Neural progenitor cell (in vitro differentiated cells): ENCODE measurements at regions not wholly inside any gene's neighbourhood (a gene's known extent, or its start where the extent isn't known, plus 50 kb on each side); places are given as distances from the start of the nearest gene placed in this dataset.
A peak's percentile ranks its signal among the peaks of the same experiment; 100 is the strongest.

Source experiments
- DNase-seq: peaks from one replicate; pipeline ENCODE4 v3.0.0-alpha.2; 2016; ENCODE audit warnings: low spot score
- H2AFZ ChIP-seq: fragments of 200-600 bp; sonication (generic); replicated peaks from 2 replicates; pipeline ENCODE4 v1.6.1; 2016; ENCODE audit warnings: antibody characterized with exemption
- H3F3A ChIP-seq: fragments of 200-600 bp; sonication (generic); 2 replicates; pipeline ENCODE4 v1.6.1; 2016; ENCODE audit warnings: antibody characterized with exemption, low read depth
- H3K27ac ChIP-seq: fragments of 200-600 bp; sonication (generic); 2 replicates; pipeline ENCODE4 v1.5.1; 2016; ENCODE audit warnings: mild to moderate bottlenecking
- H3K27me3 ChIP-seq: fragments of 200-600 bp; sonication (generic); 2 replicates; pipeline ENCODE4 v1.6.1; 2016; ENCODE audit warnings: mild to moderate bottlenecking, moderate library complexity
- H3K36me3 ChIP-seq: fragments of 200-600 bp; sonication (generic); 2 replicates; pipeline ENCODE4 v1.5.1; 2016
- H3K4me1 ChIP-seq: fragments of 200-600 bp; sonication (generic); 2 replicates; pipeline ENCODE4 v1.6.1; 2016; ENCODE audit warnings: mixed run types
- H3K4me2 ChIP-seq: fragments of 200-600 bp; sonication (generic); 2 replicates; pipeline ENCODE4 v1.6.1; 2016
- H3K4me3 ChIP-seq: fragments of 200-600 bp; sonication (generic); 2 replicates; pipeline ENCODE4 v1.5.1; 2016
- H3K79me2 ChIP-seq: fragments of 200-600 bp; sonication (generic); 2 replicates; pipeline ENCODE4 v1.6.1; 2016; ENCODE audit warnings: low read depth
- H3K9ac ChIP-seq: fragments of 200-600 bp; sonication (generic); 2 replicates; pipeline ENCODE4 v1.6.1; 2016
- H3K9me3 ChIP-seq: fragments of 200-600 bp; sonication (generic); 2 replicates; pipeline ENCODE4 v1.5.1; 2016; ENCODE audit warnings: low read depth
- H4K20me1 ChIP-seq: fragments of 200-600 bp; sonication (generic); 2 replicates; pipeline ENCODE4 v1.6.1; 2016; ENCODE audit warnings: low read depth
- H3K27ac Mint-ChIP-seq: 3 replicates; pipeline ENCODE4 v1.8.0; 2021; ENCODE audit warnings: mixed read lengths
- H3K27me3 Mint-ChIP-seq: 2 replicates; pipeline ENCODE4 v1.8.0; 2022; ENCODE audit warnings: low read depth, mild to moderate bottlenecking, inconsistent platforms, moderate library complexity, mixed read lengths; ENCODE audit not compliant: insufficient read depth
- H3K36me3 Mint-ChIP-seq: 3 replicates; pipeline ENCODE4 v1.8.0; 2021; ENCODE audit warnings: mixed read lengths
- H3K4me1 Mint-ChIP-seq: 3 replicates; pipeline ENCODE4 v1.8.0; 2021; ENCODE audit warnings: mixed read lengths
- H3K4me3 Mint-ChIP-seq: 3 replicates; pipeline ENCODE4 v1.8.0; 2021; ENCODE audit warnings: mild to moderate bottlenecking, moderate library complexity, mixed read lengths
- H3K9me3 Mint-ChIP-seq: 3 replicates; pipeline ENCODE4 v1.8.0; 2020; ENCODE audit warnings: mixed read lengths
- CTCF ChIP-seq: fragments of 200-600 bp; sonication (generic); IDR thresholded peaks from 2 replicates; pipeline ENCODE4 v1.5.1; 2017; ENCODE audit warnings: antibody characterized with exemption, mild to moderate bottlenecking
- EZH2 ChIP-seq: fragments of 200-600 bp; sonication (generic); IDR thresholded peaks from 2 replicates; pipeline ENCODE4 v1.6.1; 2017; ENCODE audit warnings: antibody characterized with exemption, mild to moderate bottlenecking, moderate library complexity
- EZH2phosphoT487 ChIP-seq: fragments of 200-600 bp; sonication (generic); IDR thresholded peaks from 2 replicates; pipeline ENCODE4 v1.6.1; 2017; ENCODE audit warnings: antibody characterized with exemption

GRCh38 chr3:13152826-13153710 lies 79.8 kb upstream of the IQSEC1 start:
- H3F3A ChIP-seq = no peaks in the 10 kb centered on the region
- Mint-ChIP-seq H3K27ac (no peak overlapping the region), H3K27me3 (peaks cover 7% of the 10 kb centered on the region), H3K4me1 (peaks cover 17% of the 10 kb centered on the region), H3K36me3 (peaks cover 2% of the 10 kb centered on the region), H3K9me3 (peaks cover 21% of the 10 kb centered on the region), H3K4me3 (no peak overlapping the region)
- H4K20me1 ChIP-seq = no peaks in the 10 kb centered on the region
- no peak overlapping the region for H2AFZ ChIP-seq
- H3K4me3 ChIP-seq = no peak overlapping the region
- DNase-seq = peak; percentile 43
- H3K9me3 ChIP-seq = no peaks in the 10 kb centered on the region
- H3K9ac ChIP-seq = no peak overlapping the region
- no peak overlapping the region for H3K27ac ChIP-seq
- no peaks in the 10 kb centered on the region for H3K36me3 ChIP-seq
- H3K79me2 ChIP-seq = no peaks in the 10 kb centered on the region
- H3K4me2 ChIP-seq = no peak overlapping the region
- TF ChIP-seq EZH2 (no peak), CTCF (peak; percentile 29)
- no peaks in the 10 kb centered on the region for H3K27me3 ChIP-seq
- H3K4me1 ChIP-seq = peaks cover 3% of the 10 kb centered on the region

GRCh38 chr3:13150624-13151023 lies 77.4 kb upstream of the IQSEC1 start:
- Mint-ChIP-seq H3K4me1 (peaks cover 9% of the 10 kb centered on the region), H3K9me3 (peaks cover 13% of the 10 kb centered on the region), H3K36me3 (peaks cover 2% of the 10 kb centered on the region), H3K4me3 (no peak overlapping the region), H3K27me3 (peaks cover 7% of the 10 kb centered on the region), H3K27ac (no peak overlapping the region)
- TF ChIP-seq CTCF (no peak), EZH2 (no peak), EZH2phosphoT487 (no peak)
- DNase-seq = no peak
- Histone ChIP-seq H3K27ac (no peak overlapping the region), H3K4me1 (no peaks in the 10 kb centered on the region), H3K9ac (no peak overlapping the region), H3K4me3 (no peak overlapping the region), H3F3A (no peaks in the 10 kb centered on the region), H3K79me2 (no peaks in the 10 kb centered on the region), H4K20me1 (no peaks in the 10 kb centered on the region), H2AFZ (no peak overlapping the region), H3K4me2 (no peak overlapping the region), H3K27me3 (no peaks in the 10 kb centered on the region), H3K36me3 (no peaks in the 10 kb centered on the region), H3K9me3 (no peaks in the 10 kb centered on the region)

- DNase-seq = no peak
These were observed 76.3 kb upstream of the IQSEC1 start for GRCh38 chr3:13149330-13150108.

More at GRCh38 chr3:13149330-13150108, 76.3 kb upstream of the IQSEC1 start:
- Histone ChIP-seq H3K27me3 (no peaks in the 10 kb centered on the region), H3F3A (no peaks in the 10 kb centered on the region), H3K4me1 (no peaks in the 10 kb centered on the region), H3K4me3 (no peak overlapping the region), H3K4me2 (no peak overlapping the region), H3K9me3 (no peaks in the 10 kb centered on the region), H3K9ac (no peak overlapping the region), H2AFZ (no peak overlapping the region), H3K27ac (no peak overlapping the region), H3K79me2 (no peaks in the 10 kb centered on the region), H3K36me3 (no peaks in the 10 kb centered on the region), H4K20me1 (no peaks in the 10 kb centered on the region)
- Mint-ChIP-seq H3K27me3 (peaks cover 14% of the 10 kb centered on the region), H3K9me3 (peaks cover 2% of the 10 kb centered on the region), H3K4me3 (no peak overlapping the region), H3K27ac (peak overlapping the region; percentile 32), H3K36me3 (no peaks in the 10 kb centered on the region), H3K4me1 (peaks cover 9% of the 10 kb centered on the region)
- no peak for TF ChIP-seq CTCF
- TF ChIP-seq EZH2 = no peak
- no peak for TF ChIP-seq EZH2phosphoT487
